ENCODE measurements at regions not wholly inside any gene's neighbourhood (a gene's known extent, or its start where the extent isn't known, plus 50 kb on each side); places are given as distances from the start of the nearest gene placed in this dataset.

GRCh38 chr6:144390202-144390601 lies 105.1 kb downstream of the UTRN start:
- POLR2A ChIA-PET, result no interaction called here
- CTCF ChIA-PET, result no interaction called here
- no peak for TF ChIP-seq CTCF (IDR thresholded peaks at IDR 0.05; ENCODE audit: low read depth, low read length)

GRCh38 chr6:144390886-144391285 lies 105.8 kb downstream of the UTRN start:
- no peaks in the 10 kb centered on the region for H3K9me3 ChIP-seq (ENCODE audit: control insufficient read depth, insufficient read depth, low read length)
- ChIA-PET POLR2A (no interaction called here), CTCF (no interaction called here)
- no peak for TF ChIP-seq CTCF (IDR thresholded peaks at IDR 0.05; ENCODE audit: low read depth, low read length)
- H3K27me3 ChIP-seq (ENCODE audit: control insufficient read depth, insufficient read depth, low read length), result no peaks in the 10 kb centered on the region
- no peak overlapping the region for H3K4me3 ChIP-seq (ENCODE audit: low read depth, low read length)
- no peak overlapping the region for H3K27ac ChIP-seq (ENCODE audit: low read depth, low read length)
- DNase-seq (ENCODE audit: low read depth, low spot score), result no peak

More at GRCh38 chr6:144390202-144390601, 105.1 kb downstream of the UTRN start:
- no peak overlapping the region for H3K4me3 ChIP-seq (ENCODE audit: low read depth, low read length)
- no peaks in the 10 kb centered on the region for H3K27me3 ChIP-seq (ENCODE audit: control insufficient read depth, insufficient read depth, low read length)
- H3K27ac ChIP-seq (ENCODE audit: low read depth, low read length), result no peak overlapping the region
- H3K9me3 ChIP-seq (ENCODE audit: control insufficient read depth, insufficient read depth, low read length), result no peaks in the 10 kb centered on the region
- no peak for DNase-seq (ENCODE audit: low read depth, low spot score)

GRCh38 chr6:144392536-144392935 lies 107.4 kb downstream of the UTRN start:
- CTCF ChIA-PET, result interaction anchor here (0.6 kb wide), 1 partner anchor 17 kb away, joined by 3 read pairs; no protein-coding TSS in a partner anchor
- Histone ChIP-seq H3K9me3 (ENCODE audit: control insufficient read depth, insufficient read depth, low read length) (no peaks in the 10 kb centered on the region), H3K4me3 (ENCODE audit: low read depth, low read length) (no peak overlapping the region), H3K27me3 (ENCODE audit: control insufficient read depth, insufficient read depth, low read length) (no peaks in the 10 kb centered on the region), H3K27ac (ENCODE audit: low read depth, low read length) (no peak overlapping the region)
- POLR2A ChIA-PET, result no interaction called here
- TF ChIP-seq CTCF (IDR thresholded peaks at IDR 0.05; ENCODE audit: low read depth, low read length), result no peak
- no peak for DNase-seq (ENCODE audit: low read depth, low spot score)

- no peak overlapping the region for H3K27ac ChIP-seq (ENCODE audit: low read depth, low read length)
- TF ChIP-seq CTCF (IDR thresholded peaks at IDR 0.05; ENCODE audit: low read depth, low read length), result no peak
- CTCF ChIA-PET, result no interaction called here
- DNase-seq (ENCODE audit: low read depth, low spot score), result no peak
- H3K27me3 ChIP-seq (ENCODE audit: control insufficient read depth, insufficient read depth, low read length), result no peaks in the 10 kb centered on the region
- POLR2A ChIA-PET, result no interaction called here
- H3K9me3 ChIP-seq (ENCODE audit: control insufficient read depth, insufficient read depth, low read length), result peaks cover 7% of the 10 kb centered on the region; the same call in 1 of the 2 replicates
- no peak overlapping the region for H3K4me3 ChIP-seq (ENCODE audit: low read depth, low read length)
Observed at GRCh38 chr6:144394210-144394609, 109.1 kb downstream of the UTRN start.

- Histone ChIP-seq H3K27ac (ENCODE audit: low read depth, low read length) (no peak overlapping the region), H3K27me3 (ENCODE audit: control insufficient read depth, insufficient read depth, low read length) (no peaks in the 10 kb centered on the region), H3K4me3 (ENCODE audit: low read depth, low read length) (no peak overlapping the region), H3K9me3 (ENCODE audit: control insufficient read depth, insufficient read depth, low read length) (peaks cover 7% of the 10 kb centered on the region; the same call in 1 of the 2 replicates)
- ChIA-PET POLR2A (no interaction called here), CTCF (no interaction called here)
- no peak for TF ChIP-seq CTCF (IDR thresholded peaks at IDR 0.05; ENCODE audit: low read depth, low read length)
- DNase-seq (ENCODE audit: low read depth, low spot score), result no peak
Observed at GRCh38 chr6:144395014-144395413, 109.9 kb downstream of the UTRN start.

Data from AG04450 (cell line).